B cell (primary cell): ENCODE measurements at regions not wholly inside any gene's neighbourhood (a gene's known extent, or its start where the extent isn't known, plus 50 kb on each side); places are given as distances from the start of the nearest gene placed in this dataset.

ENCODE experiments used
- ATAC-seq: fragments of 200-7000 bp; cut with Tn5 transposase; one replicate; pipeline ENCODE4 v1.10.0; 2021; ENCODE audit warnings: low read depth, mild to moderate bottlenecking, moderate number of reproducible peaks, moderate library complexity
- CTCF ChIA-PET: fragments of 350-600 bp; sonication (Branson Sonifier 250); formaldehyde crosslinking; loops from one replicate; lab custom pipeline; 2021; ENCODE audit warnings: antibody characterized with exemption, inconsistent platforms; lab: Charles Lee
- POLR2A ChIA-PET: fragments of 350-600 bp; sonication (Branson Sonifier 250); formaldehyde crosslinking; loops from one replicate; lab custom pipeline; 2021; ENCODE audit warnings: antibody characterized with exemption; lab: Charles Lee
- DNase-seq: peaks from one replicate; pipeline ENCODE4 v3.0.0; 2013
- H2AFZ ChIP-seq: 2 replicates; pipeline ENCODE4 v1.6.1; 2012; ENCODE audit warnings: mild to moderate bottlenecking, low read depth, low read length; ENCODE audit not compliant: insufficient read depth, poor library complexity, severe bottlenecking
- H3K27ac ChIP-seq, 2 donors: 1 replicate in 1 of 2; 2 replicates in 1 of 2; pipeline ENCODE4 v1.5.1; 2012 to 2013; ENCODE audit warnings: low read length in 2 of 2, mild to moderate bottlenecking in 2 of 2, moderate library complexity in 1 of 2
- H3K27me3 ChIP-seq, 4 experiments: fragments of 200-600 bp in 1 of 4; sonication (generic) in 1 of 4; replicated peaks in 1 of 4; 1 replicate in 2 of 4; 2 replicates in 2 of 4; pipeline versions ENCODE4 v1.6.1 to v1.7.0; 2013 to 2016; ENCODE audit warnings: low read length in 3 of 4, mild to moderate bottlenecking in 2 of 4, mixed read lengths in 1 of 4, moderate library complexity in 1 of 4; ENCODE audit not compliant: insufficient read depth in 4 of 4, control insufficient read depth in 3 of 4; ENCODE audit errors: control extremely low read depth in 1 of 4
- H3K36me3 ChIP-seq, 2 experiments: replicated peaks in 1 of 2; 1 replicate in 1 of 2; 2 replicates in 1 of 2; pipeline versions ENCODE4 v1.6.1 to v1.7.1; 2013; ENCODE audit warnings: low read length in 1 of 2; ENCODE audit not compliant: insufficient read depth in 2 of 2, control insufficient read depth in 1 of 2; ENCODE audit errors: control extremely low read depth in 1 of 2, extremely low read depth in 1 of 2
- H3K4me1 ChIP-seq, 2 donors: fragments of 200-600 bp in 1 of 2; sonication (generic) in 1 of 2; 1 replicate in 1 of 2; 2 replicates in 1 of 2; pipeline versions ENCODE4 v1.5.1 to v1.6.1; 2013 to 2017; ENCODE audit warnings: low read length in 2 of 2; ENCODE audit not compliant: control insufficient read depth in 2 of 2, insufficient read depth in 2 of 2
- H3K4me2 ChIP-seq: replicated peaks from 2 replicates; pipeline ENCODE3; 2012; ENCODE audit warnings: mild to moderate bottlenecking, low read depth, low read length; ENCODE audit not compliant: poor library complexity, severe bottlenecking
- H3K4me3 ChIP-seq, 5 experiments: fragments of 200-600 bp in 1 of 5; sonication (generic) in 1 of 5; 1 replicate in 3 of 5; 2 replicates in 2 of 5; pipeline versions ENCODE4 v1.5.1 to v1.7.0; 2011 to 2016; ENCODE audit warnings: low read length in 4 of 5, mild to moderate bottlenecking in 4 of 5, low read depth in 2 of 5, control low read depth in 1 of 5, moderate library complexity in 1 of 5; ENCODE audit not compliant: insufficient read depth in 1 of 5; ENCODE audit errors: control extremely low read depth in 1 of 5, extremely low read depth in 1 of 5
- H3K79me2 ChIP-seq: fragments of 200-600 bp; sonication (generic); one replicate; pipeline ENCODE4 v1.6.0; 2016; ENCODE audit warnings: low read length; ENCODE audit not compliant: control insufficient read depth, insufficient read depth
- H3K9ac ChIP-seq: fragments of 200-600 bp; sonication (generic); 2 replicates; pipeline ENCODE4 v1.6.1; 2017; ENCODE audit warnings: mild to moderate bottlenecking, low read length, moderate library complexity
- H3K9me3 ChIP-seq, 3 donors: one replicate each; pipeline versions ENCODE4 v1.6.1 to v1.7.1; 2013; ENCODE audit warnings: low read length in 2 of 3; ENCODE audit not compliant: control insufficient read depth in 2 of 3, insufficient read depth in 1 of 3; ENCODE audit errors: control extremely low read depth in 1 of 3
- H4K20me1 ChIP-seq: 2 replicates; pipeline ENCODE4 v1.6.0; 2012; ENCODE audit warnings: mild to moderate bottlenecking, low read length; ENCODE audit not compliant: insufficient read depth, control insufficient read depth, poor library complexity, severe bottlenecking
- H3K27ac Mint-ChIP-seq: one replicate; pipeline ENCODE4 v1.8.0; 2021; ENCODE audit warnings: mixed read lengths
- H3K27me3 Mint-ChIP-seq: one replicate; pipeline ENCODE4 v1.8.0; 2021; ENCODE audit warnings: mixed read lengths
- H3K4me1 Mint-ChIP-seq: one replicate; pipeline ENCODE4 v1.8.0; 2021; ENCODE audit warnings: mixed read lengths
- H3K4me3 Mint-ChIP-seq: one replicate; pipeline ENCODE4 v1.8.0; 2021; ENCODE audit warnings: mixed read lengths
- H3K9me3 Mint-ChIP-seq: one replicate; pipeline ENCODE4 v1.8.0; 2022; ENCODE audit warnings: mixed read lengths; ENCODE audit not compliant: insufficient read depth
- EZH2 ChIP-seq: IDR thresholded peaks from 2 replicates; pipeline ENCODE4 v1.6.1; 2012; ENCODE audit warnings: borderline replicate concordance, low read depth, mild to moderate bottlenecking, moderate library complexity, low read length; ENCODE audit not compliant: insufficient read depth, poor library complexity, severe bottlenecking
- WGBS: methylation state at CpG from one replicate; pipeline ENCODE4 v1.1.5; 2013; ENCODE audit warnings: missing lambda C conversion rate; ENCODE audit not compliant: insufficient coverage; 5-methylcytosine and 5-hydroxymethylcytosine counted together
- intact Hi-C: fragments of 100-400 bp; cut with micrococcal nuclease; formaldehyde crosslinking; loops from one replicate; pipeline ENCODE4 v1.10.0; 2022
- TF ChIP-seq, protein P1 (sequence below): fragments of 200-600 bp; IDR thresholded peaks from one replicate; pipeline ENCODE4 v1.8.0; 2022; ENCODE audit warnings: antibody characterized with exemption, mild to moderate bottlenecking

DNA sequence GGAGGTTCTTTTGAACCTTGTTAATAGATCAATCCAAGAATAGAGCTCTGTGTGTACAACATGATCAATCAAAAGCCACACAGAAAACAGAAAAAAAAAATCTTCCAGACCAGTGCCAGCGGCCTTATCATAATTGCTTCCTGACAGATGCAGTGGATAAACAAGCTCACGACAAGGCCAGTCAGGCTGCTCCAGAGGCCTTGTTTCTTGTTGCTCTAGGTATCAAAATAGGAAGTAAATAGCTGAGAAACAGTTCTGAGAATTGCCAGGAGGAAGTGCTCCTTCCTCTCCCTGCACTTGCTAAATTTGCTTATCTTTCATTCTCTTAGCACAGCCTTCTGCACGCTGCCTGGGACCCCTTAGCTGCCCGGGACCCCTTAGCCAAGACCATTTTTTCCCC, 199.0 kb upstream of the TARS1 start:
- Mint-ChIP-seq H3K4me3 (peak overlapping the region; percentile 17), H3K9me3 (no peaks in the 10 kb centered on the region), H3K4me1 (peaks cover 13% of the 10 kb centered on the region), H3K27ac (no peak overlapping the region), H3K27me3 (no peaks in the 10 kb centered on the region)
- H3K79me2 ChIP-seq: no peaks in the 10 kb centered on the region
- peak overlapping the region in 1 of 2 donors; percentile 63 for H3K27ac ChIP-seq
- POLR2A ChIA-PET: no interaction called here
- no peaks in the 10 kb centered on the region for H3K36me3 ChIP-seq
- peaks cover 11 to 12% of the 10 kb centered on the region in 2 donors for H3K4me1 ChIP-seq
- CTCF ChIA-PET: no interaction called here
- peak overlapping the region; percentile 40 for H2AFZ ChIP-seq
- intact Hi-C loops: no loop called here
- H3K9ac ChIP-seq: peak overlapping the region; percentile 12
- no peak for ATAC-seq
- TF ChIP-seq, protein P1, sequence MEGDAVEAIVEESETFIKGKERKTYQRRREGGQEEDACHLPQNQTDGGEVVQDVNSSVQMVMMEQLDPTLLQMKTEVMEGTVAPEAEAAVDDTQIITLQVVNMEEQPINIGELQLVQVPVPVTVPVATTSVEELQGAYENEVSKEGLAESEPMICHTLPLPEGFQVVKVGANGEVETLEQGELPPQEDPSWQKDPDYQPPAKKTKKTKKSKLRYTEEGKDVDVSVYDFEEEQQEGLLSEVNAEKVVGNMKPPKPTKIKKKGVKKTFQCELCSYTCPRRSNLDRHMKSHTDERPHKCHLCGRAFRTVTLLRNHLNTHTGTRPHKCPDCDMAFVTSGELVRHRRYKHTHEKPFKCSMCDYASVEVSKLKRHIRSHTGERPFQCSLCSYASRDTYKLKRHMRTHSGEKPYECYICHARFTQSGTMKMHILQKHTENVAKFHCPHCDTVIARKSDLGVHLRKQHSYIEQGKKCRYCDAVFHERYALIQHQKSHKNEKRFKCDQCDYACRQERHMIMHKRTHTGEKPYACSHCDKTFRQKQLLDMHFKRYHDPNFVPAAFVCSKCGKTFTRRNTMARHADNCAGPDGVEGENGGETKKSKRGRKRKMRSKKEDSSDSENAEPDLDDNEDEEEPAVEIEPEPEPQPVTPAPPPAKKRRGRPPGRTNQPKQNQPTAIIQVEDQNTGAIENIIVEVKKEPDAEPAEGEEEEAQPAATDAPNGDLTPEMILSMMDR: no peak
- no peak for TF ChIP-seq EZH2
- H3K27me3 ChIP-seq: no peaks in the 10 kb centered on the region
- no peaks in the 10 kb centered on the region for H3K9me3 ChIP-seq
- no peak overlapping the region for H3K4me3 ChIP-seq
- H3K4me2 ChIP-seq: peak overlapping the region; percentile 43
- 0% methylated on average over 2 of the region's 4 CpGs for WGBS
- no peaks in the 10 kb centered on the region for H4K20me1 ChIP-seq
- peak; percentile 30 for DNase-seq

DNA sequence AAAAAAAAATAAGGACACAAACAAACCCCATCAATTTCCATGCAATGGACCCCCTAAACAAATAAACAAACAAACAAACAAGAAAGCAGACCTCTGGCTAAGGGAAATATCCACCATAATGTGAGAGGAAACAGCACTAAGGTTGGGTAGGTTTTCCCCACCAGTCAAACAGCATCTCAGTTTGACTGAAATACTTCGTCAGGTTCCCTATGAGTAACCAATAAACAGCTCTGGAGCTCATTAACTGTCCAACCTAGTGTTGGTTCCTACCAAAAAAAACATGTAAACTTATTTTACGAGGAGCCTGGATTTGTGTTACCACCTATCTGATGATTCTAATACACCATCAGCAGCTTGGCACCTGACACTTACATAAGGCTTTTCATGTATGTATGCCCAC, 198.5 kb upstream of the TARS1 start:
- WGBS: 69% methylated on average over 2 of the region's 2 CpGs
- no peak for ATAC-seq

More for the DNA sequence above, 198.5 kb upstream of the TARS1 start:
- TF ChIP-seq, protein P1: no peak
- no peak for TF ChIP-seq EZH2
- DNase-seq: no peak
- no peaks in the 10 kb centered on the region for H3K27me3 ChIP-seq
- Mint-ChIP-seq H3K4me3 (peak overlapping the region; percentile 17), H3K4me1 (peaks cover 12% of the 10 kb centered on the region), H3K27ac (no peak overlapping the region), H3K27me3 (no peaks in the 10 kb centered on the region), H3K9me3 (no peaks in the 10 kb centered on the region)
- intact Hi-C loops: no loop called here
- ChIA-PET CTCF (no interaction called here), POLR2A (no interaction called here)
- no peak overlapping the region for H3K9ac ChIP-seq
- peak overlapping the region; percentile 43 for H3K4me2 ChIP-seq
- H3K4me1 ChIP-seq: peaks cover 11 to 12% of the 10 kb centered on the region in 2 donors
- no peaks in the 10 kb centered on the region for H3K9me3 ChIP-seq
- H2AFZ ChIP-seq: no peak overlapping the region
- H3K79me2 ChIP-seq: no peaks in the 10 kb centered on the region
- no peaks in the 10 kb centered on the region for H3K36me3 ChIP-seq
- no peak overlapping the region for H3K27ac ChIP-seq
- no peak overlapping the region for H3K4me3 ChIP-seq
- no peaks in the 10 kb centered on the region for H4K20me1 ChIP-seq
